NB4 (cell line): ENCODE measurements at regions not wholly inside any gene's neighbourhood (a gene's known extent, or its start where the extent isn't known, plus 50 kb on each side); places are given as distances from the start of the nearest gene placed in this dataset.

Experiments used
- CTCF ChIP-seq: IDR thresholded peaks from one replicate; pipeline ENCODE4 v1.5.1; 2012; ENCODE audit warnings: low read depth, low read length
- MAX ChIP-seq: IDR thresholded peaks from 2 replicates; pipeline ENCODE4 v1.6.1; 2011; ENCODE audit warnings: low read depth, low read length
- MYC ChIP-seq: IDR thresholded peaks from 2 replicates; pipeline ENCODE4 v1.6.1; 2011; ENCODE audit warnings: low read depth, low read length
- POLR2A ChIP-seq: IDR thresholded peaks from 2 replicates; pipeline ENCODE4 v1.6.1; 2011; ENCODE audit warnings: mild to moderate bottlenecking; ENCODE audit not compliant: insufficient read length; ENCODE audit errors: extremely low read depth

DNA sequence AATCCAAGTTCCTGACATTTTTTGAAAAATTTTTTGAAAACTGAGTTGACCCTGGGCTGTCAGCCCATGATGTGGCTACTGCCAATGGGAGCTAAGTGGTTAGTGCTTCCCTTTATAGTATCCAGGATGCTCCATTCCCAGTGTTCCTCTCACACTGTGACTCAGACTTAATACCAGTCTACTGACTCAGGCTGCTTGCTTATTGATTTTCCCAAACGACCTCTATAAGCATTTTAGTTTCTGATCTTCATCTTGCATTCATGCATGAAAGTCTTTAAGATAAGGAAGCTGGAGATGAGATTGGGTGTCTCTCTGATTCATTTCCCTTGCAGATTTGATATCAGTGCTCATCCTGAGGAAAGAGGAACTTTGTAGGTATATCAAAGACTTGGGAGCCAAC is 560.0 kb downstream of the TBC1D32 start:
- no peak for TF ChIP-seq CTCF
- no peak for TF ChIP-seq POLR2A
- no peak for TF ChIP-seq MYC
- no peak for TF ChIP-seq MAX
